Naive thymus-derived CD4-positive, alpha-beta T cell (primary cell): ENCODE measurements at regions not wholly inside any gene's neighbourhood (a gene's known extent, or its start where the extent isn't known, plus 50 kb on each side); places are given as distances from the start of the nearest gene placed in this dataset.

Experiments
- ATAC-seq: fragments of 150-1000 bp; cut with Tn5 transposase; 2 replicates; pipeline ENCODE4 v1.10.0; 2021; ENCODE audit warnings: mild to moderate bottlenecking, moderate library complexity
- CTCF ChIA-PET: fragments of 350-600 bp; sonication (Branson Sonifier 250); formaldehyde crosslinking; loops from one replicate; lab custom pipeline; 2021; ENCODE audit warnings: antibody characterized with exemption; lab: Charles Lee
- POLR2A ChIA-PET: fragments of 350-600 bp; sonication (Branson Sonifier 250); formaldehyde crosslinking; loops from one replicate; lab custom pipeline; 2021; ENCODE audit warnings: antibody characterized with exemption, inconsistent platforms; lab: Charles Lee
- DNase-seq, 9 donors: peaks; one replicate each; pipeline versions ENCODE4 v3.0.0 to v3.0.0-alpha.2; 2020 to 2022; ENCODE audit warnings: mixed read lengths in 1 of 9
- H3K27ac ChIP-seq: one replicate; pipeline ENCODE4 v1.7.0; 2013; ENCODE audit warnings: mild to moderate bottlenecking, low read depth, low read length, moderate library complexity
- H3K27me3 ChIP-seq, 2 donors: one replicate each; pipeline ENCODE4 v1.7.0; 2013; ENCODE audit warnings: low read length in 2 of 2, mild to moderate bottlenecking in 2 of 2, moderate library complexity in 2 of 2; ENCODE audit not compliant: control insufficient read depth in 2 of 2, insufficient read depth in 2 of 2
- H3K36me3 ChIP-seq, 3 experiments: 1 replicate in 2 of 3; 2 replicates in 1 of 3; pipeline ENCODE4 v1.7.0; 2013; ENCODE audit warnings: low read length in 3 of 3, mild to moderate bottlenecking in 3 of 3, moderate library complexity in 1 of 3; ENCODE audit not compliant: insufficient read depth in 3 of 3, control insufficient read depth in 2 of 3
- H3K4me1 ChIP-seq, 2 donors: one replicate each; pipeline ENCODE4 v1.7.0; 2013; ENCODE audit warnings: low read length in 2 of 2, mild to moderate bottlenecking in 2 of 2, moderate library complexity in 1 of 2; ENCODE audit not compliant: control insufficient read depth in 2 of 2, insufficient read depth in 2 of 2
- H3K4me3 ChIP-seq: 2 replicates; pipeline ENCODE4 v1.7.0; 2013; ENCODE audit warnings: mild to moderate bottlenecking, low read length
- H3K9me3 ChIP-seq, 3 experiments: 1 replicate in 2 of 3; 2 replicates in 1 of 3; pipeline ENCODE4 v1.7.0; 2013; ENCODE audit warnings: low read length in 3 of 3; ENCODE audit not compliant: control insufficient read depth in 2 of 3
- H3K27ac Mint-ChIP-seq, 9 donors: one replicate each; pipeline ENCODE4 v1.8.0; 2020 to 2022; ENCODE audit warnings: mixed read lengths in 9 of 9, mild to moderate bottlenecking in 8 of 9, moderate library complexity in 5 of 9, inconsistent platforms in 2 of 9
- H3K27me3 Mint-ChIP-seq, 5 donors: one replicate each; pipeline ENCODE4 v1.8.0; 2021 to 2022; ENCODE audit warnings: mixed read lengths in 5 of 5, mild to moderate bottlenecking in 1 of 5
- H3K36me3 Mint-ChIP-seq, 5 donors: one replicate each; pipeline ENCODE4 v1.8.0; 2020 to 2022; ENCODE audit warnings: mixed read lengths in 5 of 5, mild to moderate bottlenecking in 3 of 5, inconsistent platforms in 1 of 5
- H3K4me1 Mint-ChIP-seq, 7 donors: one replicate each; pipeline ENCODE4 v1.8.0; 2020 to 2022; ENCODE audit warnings: mixed read lengths in 7 of 7, mild to moderate bottlenecking in 3 of 7, inconsistent platforms in 1 of 7
- H3K4me3 Mint-ChIP-seq, 10 donors: one replicate each; pipeline ENCODE4 v1.8.0; 2020 to 2022; ENCODE audit warnings: mild to moderate bottlenecking in 10 of 10, mixed read lengths in 10 of 10, moderate library complexity in 6 of 10, inconsistent platforms in 2 of 10
- H3K9me3 Mint-ChIP-seq, 11 donors: one replicate each; pipeline ENCODE4 v1.8.0; 2020 to 2022; ENCODE audit warnings: mixed read lengths in 11 of 11, mild to moderate bottlenecking in 4 of 11, inconsistent platforms in 1 of 11, moderate library complexity in 1 of 11
- intact Hi-C, 2 donors: fragments of 100-400 bp; cut with micrococcal nuclease; formaldehyde crosslinking; loops; one replicate each; pipeline ENCODE4 v1.15.1; 2023

GRCh38 chr18:66316701-66317100, 287.2 kb downstream of the CDH19 start:
- H3K27me3 Mint-ChIP-seq = no peaks in the 10 kb centered on the region
- H3K27ac Mint-ChIP-seq = no peak overlapping the region
- H3K36me3 ChIP-seq = no peaks in the 10 kb centered on the region
- peaks cover 0 to 21% (median 4%) of the 10 kb centered on the region in 11 donors for H3K9me3 Mint-ChIP-seq
- intact Hi-C loops = no loop called here
- H3K4me1 ChIP-seq = no peaks in the 10 kb centered on the region
- no peak overlapping the region for H3K4me3 ChIP-seq
- DNase-seq (no peak), ATAC-seq (no peak)
- H3K9me3 ChIP-seq = no peaks in the 10 kb centered on the region
- CTCF ChIA-PET = no interaction called here
- H3K36me3 Mint-ChIP-seq = no peaks in the 10 kb centered on the region
- no peak overlapping the region for H3K4me3 Mint-ChIP-seq
- no peaks in the 10 kb centered on the region for H3K27me3 ChIP-seq
- POLR2A ChIA-PET = no interaction called here
- H3K27ac ChIP-seq = no peak overlapping the region
- H3K4me1 Mint-ChIP-seq = no peaks in the 10 kb centered on the region

GRCh38 chr18:66300141-66300540, 303.7 kb downstream of the CDH19 start:
- POLR2A ChIA-PET = interaction anchor here (0.9 kb wide), 1 partner anchor 636 kb away, joined by 3 read pairs; no protein-coding TSS in a partner anchor
- intact Hi-C loops = no loop called here
- Histone ChIP-seq H3K4me3 (no peak overlapping the region), H3K4me1 (no peaks in the 10 kb centered on the region), H3K9me3 (no peaks in the 10 kb centered on the region), H3K27ac (no peak overlapping the region), H3K36me3 (no peaks in the 10 kb centered on the region), H3K27me3 (no peaks in the 10 kb centered on the region)
- Mint-ChIP-seq H3K36me3 (no peaks in the 10 kb centered on the region), H3K9me3 (peaks cover 0 to 18% (median 5%) of the 10 kb centered on the region in 11 donors), H3K4me1 (no peaks in the 10 kb centered on the region), H3K27me3 (no peaks in the 10 kb centered on the region), H3K27ac (no peak overlapping the region), H3K4me3 (no peak overlapping the region)
- CTCF ChIA-PET = no interaction called here
- no peak for DNase-seq
- ATAC-seq = no peak

- Mint-ChIP-seq H3K36me3 (peaks cover 0 to 3% (median 0%) of the 10 kb centered on the region in 5 donors), H3K27me3 (no peaks in the 10 kb centered on the region), H3K4me3 (no peak overlapping the region), H3K4me1 (no peaks in the 10 kb centered on the region), H3K9me3 (peaks cover 0 to 9% (median 2%) of the 10 kb centered on the region in 11 donors), H3K27ac (no peak overlapping the region)
- ATAC-seq (no peak), DNase-seq (no peak)
- intact Hi-C loops = no loop called here
- ChIA-PET POLR2A (no interaction called here), CTCF (no interaction called here)
- Histone ChIP-seq H3K36me3 (no peaks in the 10 kb centered on the region), H3K4me1 (no peaks in the 10 kb centered on the region), H3K27me3 (no peaks in the 10 kb centered on the region), H3K27ac (no peak overlapping the region), H3K9me3 (no peaks in the 10 kb centered on the region), H3K4me3 (no peak overlapping the region)
Observed at GRCh38 chr18:66280470-66280869, 323.4 kb downstream of the CDH19 start.

GRCh38 chr18:66271962-66272361, 331.9 kb downstream of the CDH19 start:
- CTCF ChIA-PET = no interaction called here
- H3K4me3 ChIP-seq = no peak overlapping the region
- no peak for ATAC-seq
- H3K36me3 ChIP-seq = no peaks in the 10 kb centered on the region
- H3K27ac ChIP-seq = no peak overlapping the region
- peaks cover 13 to 58% (median 18%) of the 10 kb centered on the region in 11 donors for H3K9me3 Mint-ChIP-seq
- H3K9me3 ChIP-seq = peaks cover 0 to 3% (median 0%) of the 10 kb centered on the region in 3 experiments
- H3K4me3 Mint-ChIP-seq = no peak overlapping the region
- H3K4me1 ChIP-seq = no peaks in the 10 kb centered on the region
- POLR2A ChIA-PET = no interaction called here
- intact Hi-C loops = no loop called here
- H3K27ac Mint-ChIP-seq = no peak overlapping the region
- H3K27me3 ChIP-seq = no peaks in the 10 kb centered on the region
- no peaks in the 10 kb centered on the region for H3K27me3 Mint-ChIP-seq
- no peaks in the 10 kb centered on the region for H3K4me1 Mint-ChIP-seq
- DNase-seq = no peak
- H3K36me3 Mint-ChIP-seq = peaks cover 0 to 8% (median 3%) of the 10 kb centered on the region in 5 donors

- ATAC-seq (no peak), DNase-seq (no peak)
- Histone ChIP-seq H3K27ac (no peak overlapping the region), H3K4me3 (no peak overlapping the region), H3K36me3 (no peaks in the 10 kb centered on the region), H3K27me3 (no peaks in the 10 kb centered on the region), H3K4me1 (no peaks in the 10 kb centered on the region), H3K9me3 (peaks cover 0 to 3% (median 0%) of the 10 kb centered on the region in 3 experiments)
- Mint-ChIP-seq H3K27ac (no peak overlapping the region), H3K27me3 (no peaks in the 10 kb centered on the region), H3K4me3 (no peak overlapping the region), H3K36me3 (no peaks in the 10 kb centered on the region), H3K9me3 (peaks cover 5 to 29% (median 10%) of the 10 kb centered on the region in 11 donors), H3K4me1 (no peaks in the 10 kb centered on the region)
- intact Hi-C loops = no loop called here
- CTCF ChIA-PET = no interaction called here
- POLR2A ChIA-PET = no interaction called here
Observed at GRCh38 chr18:66264130-66264529, 339.8 kb downstream of the CDH19 start.

- ATAC-seq = no peak
- DNase-seq = no peak
- no peak overlapping the region for H3K4me3 ChIP-seq
- H3K36me3 ChIP-seq = no peaks in the 10 kb centered on the region
- H3K9me3 ChIP-seq = no peaks in the 10 kb centered on the region
- ChIA-PET POLR2A (no interaction called here), CTCF (no interaction called here)
- peaks cover 0 to 21% (median 6%) of the 10 kb centered on the region in 11 donors for H3K9me3 Mint-ChIP-seq
- no peak overlapping the region for H3K27ac Mint-ChIP-seq
- no peaks in the 10 kb centered on the region for H3K4me1 Mint-ChIP-seq
- H3K4me3 Mint-ChIP-seq = no peak overlapping the region
- H3K27me3 ChIP-seq = no peaks in the 10 kb centered on the region
- H3K36me3 Mint-ChIP-seq = no peaks in the 10 kb centered on the region
- no peaks in the 10 kb centered on the region for H3K4me1 ChIP-seq
- no peak overlapping the region for H3K27ac ChIP-seq
- intact Hi-C loops = no loop called here
- H3K27me3 Mint-ChIP-seq = no peaks in the 10 kb centered on the region
Observed at GRCh38 chr18:66254121-66254520, 349.8 kb downstream of the CDH19 start.

GRCh38 chr18:66252703-66253102, 351.2 kb downstream of the CDH19 start:
- CTCF ChIA-PET = no interaction called here
- Histone ChIP-seq H3K9me3 (no peaks in the 10 kb centered on the region), H3K36me3 (no peaks in the 10 kb centered on the region), H3K4me3 (no peak overlapping the region), H3K4me1 (no peaks in the 10 kb centered on the region), H3K27me3 (no peaks in the 10 kb centered on the region), H3K27ac (no peak overlapping the region)
- H3K4me3 Mint-ChIP-seq = no peak overlapping the region
- intact Hi-C loops = no loop called here
- H3K27me3 Mint-ChIP-seq = no peaks in the 10 kb centered on the region
- no peaks in the 10 kb centered on the region for H3K36me3 Mint-ChIP-seq
- peaks cover 0 to 14% (median 3%) of the 10 kb centered on the region in 11 donors for H3K9me3 Mint-ChIP-seq
- H3K4me1 Mint-ChIP-seq = no peaks in the 10 kb centered on the region
- no peak for ATAC-seq
- POLR2A ChIA-PET = no interaction called here
- H3K27ac Mint-ChIP-seq = no peak overlapping the region
- DNase-seq = no peak
